ENCODE measurements at regions not wholly inside any gene's neighbourhood (a gene's known extent, or its start where the extent isn't known, plus 50 kb on each side); places are given as distances from the start of the nearest gene placed in this dataset.

GRCh38 chr15:62752657-62753517 is 289.7 kb upstream of the TPM1 start:
- TF ChIP-seq CTCF (IDR thresholded peaks at IDR 0.05; ENCODE audit: low read depth, low read length) (no peak), EZH2phosphoT487 (IDR thresholded peaks at IDR 0.05; ENCODE audit: low read depth) (no peak)

Data from OCI-LY3 (cell line).